Lung (tissue), 11 donors: ENCODE measurements at regions not wholly inside any gene's neighbourhood (a gene's known extent, or its start where the extent isn't known, plus 50 kb on each side); places are given as distances from the start of the nearest gene placed in this dataset.

Source experiments
- ATAC-seq: fragments of 200-7000 bp; cut with Tn5 transposase; one replicate; pipeline ENCODE4 v1.9.1; 2020; ENCODE audit warnings: moderate number of reproducible peaks; ENCODE audit not compliant: insufficient read depth, low FRiP score
- DNase-seq, 3 donors: peaks; one replicate each; pipeline ENCODE4 v3.0.0-alpha.2; 2013 to 2017
- H3K27ac ChIP-seq, 2 donors: one replicate each; pipeline ENCODE4 v1.5.1; 2013; ENCODE audit warnings: mild to moderate bottlenecking in 2 of 2, moderate library complexity in 2 of 2, control low read depth in 1 of 2, inconsistent platforms in 1 of 2, low read depth in 1 of 2, low read length in 1 of 2
- H3K27me3 ChIP-seq, 3 donors: one replicate each; pipeline ENCODE4 v1.5.1; 2013; ENCODE audit warnings: low read length in 2 of 3; ENCODE audit not compliant: control insufficient read depth in 3 of 3, insufficient read depth in 3 of 3
- H3K36me3 ChIP-seq, 4 donors: one replicate each; pipeline ENCODE4 v1.5.1; 2013; ENCODE audit warnings: low read length in 4 of 4, mild to moderate bottlenecking in 1 of 4, moderate library complexity in 1 of 4; ENCODE audit not compliant: control insufficient read depth in 4 of 4, insufficient read depth in 4 of 4
- H3K4me1 ChIP-seq, 5 donors: one replicate each; pipeline ENCODE4 v1.5.1; 2013; ENCODE audit warnings: low read length in 5 of 5, mild to moderate bottlenecking in 2 of 5, moderate library complexity in 1 of 5; ENCODE audit not compliant: control insufficient read depth in 5 of 5, insufficient read depth in 5 of 5
- H3K4me3 ChIP-seq: one replicate; pipeline ENCODE4 v1.5.1; 2013; ENCODE audit warnings: mild to moderate bottlenecking, control low read depth, moderate library complexity
- H3K9ac ChIP-seq, 2 donors: one replicate each; pipeline ENCODE4 v1.5.1; 2013; ENCODE audit warnings: low read length in 2 of 2, control low read depth in 1 of 2; ENCODE audit not compliant: insufficient read depth in 1 of 2
- H3K9me3 ChIP-seq, 4 donors: one replicate each; pipeline ENCODE4 v1.5.1; 2013; ENCODE audit warnings: low read length in 3 of 4, mild to moderate bottlenecking in 1 of 4, moderate library complexity in 1 of 4; ENCODE audit not compliant: control insufficient read depth in 4 of 4, insufficient read depth in 3 of 4
- CTCF ChIP-seq: IDR thresholded peaks from 2 replicates; pipeline ENCODE4 v1.5.1; 2012; ENCODE audit warnings: mild to moderate bottlenecking; ENCODE audit errors: control extremely low read depth, extremely low read depth
- WGBS, 2 donors: extraction: QIAGEN DNeasy Blood & Tissue Kit; methylation state at CpG; one replicate each; pipeline ENCODE4 v1.1.7; 2013; 5-methylcytosine and 5-hydroxymethylcytosine counted together
- donor health status: control.
- donor health status: control.
- donor health status: Bipolar disorder and iron deficiency.
- donor health status: healthy.
- donor health status: DM: yes; HTN: yes; CAD: no.

GRCh38 chr11:59283825-59284772, 71.4 kb upstream of the MPEG1 start:
- no peaks in the 10 kb centered on the region for H3K27me3 ChIP-seq
- no peaks in the 10 kb centered on the region for H3K36me3 ChIP-seq
- no peak overlapping the region for H3K9ac ChIP-seq
- peak in 2 of 3 donors; percentile 67 to 71 for DNase-seq
- WGBS, 2 donors, result 39 to 44% methylated on average over 14 of the region's 14 CpGs
- ATAC-seq, result peak; percentile 78
- H3K27ac ChIP-seq, result no peak overlapping the region
- H3K9me3 ChIP-seq, result no peaks in the 10 kb centered on the region
- TF ChIP-seq CTCF, result peak; percentile 70
- no peak overlapping the region for H3K4me3 ChIP-seq
- H3K4me1 ChIP-seq, result no peaks in the 10 kb centered on the region

GRCh38 chr11:59283311-59283710, 70.6 kb upstream of the MPEG1 start:
- no peak for ATAC-seq
- 51 to 63% methylated on average over 4 of the region's 4 CpGs for WGBS, 2 donors
- H3K27me3 ChIP-seq, result no peaks in the 10 kb centered on the region
- TF ChIP-seq CTCF, result no peak
- no peaks in the 10 kb centered on the region for H3K9me3 ChIP-seq
- H3K9ac ChIP-seq, result no peak overlapping the region
- DNase-seq, result no peak
- no peak overlapping the region for H3K4me3 ChIP-seq
- H3K4me1 ChIP-seq, result no peaks in the 10 kb centered on the region
- H3K36me3 ChIP-seq, result no peaks in the 10 kb centered on the region
- no peak overlapping the region for H3K27ac ChIP-seq

GRCh38 chr11:59281177-59281576, 68.5 kb upstream of the MPEG1 start:
- no peak for DNase-seq
- WGBS, 2 donors, result 71 to 85% methylated on average over 2 of the region's 2 CpGs

More at GRCh38 chr11:59281177-59281576, 68.5 kb upstream of the MPEG1 start:
- H3K27ac ChIP-seq, result no peak overlapping the region
- no peak for TF ChIP-seq CTCF
- no peaks in the 10 kb centered on the region for H3K36me3 ChIP-seq
- H3K27me3 ChIP-seq, result no peaks in the 10 kb centered on the region
- no peaks in the 10 kb centered on the region for H3K4me1 ChIP-seq
- no peak for ATAC-seq
- H3K4me3 ChIP-seq, result no peak overlapping the region
- H3K9ac ChIP-seq, result no peak overlapping the region
- H3K9me3 ChIP-seq, result peaks cover 0 to 4% (median 0%) of the 10 kb centered on the region in 4 donors
